Activated CD4-positive, alpha-beta T cell treated with anti-CD3 and anti-CD28 coated beads, Interleukin-2, Interleukin-6, amounts not matched to agents 100 ng/mL and 50 ng/mL, durations not matched to agents 16 hours and 8 hours (primary cell): ENCODE measurements at regions not wholly inside any gene's neighbourhood (a gene's known extent, or its start where the extent isn't known, plus 50 kb on each side); places are given as distances from the start of the nearest gene placed in this dataset.

Experiments
- DNase-seq: peaks from one replicate; pipeline ENCODE4 v3.0.0-alpha.2; 2020

- no peak for DNase-seq
Measured at GRCh38 chr1:5298376-5298775, 644.0 kb downstream of the AJAP1 start.

GRCh38 chr1:5297886-5298239 is 643.5 kb downstream of the AJAP1 start:
- DNase-seq, result no peak

GRCh38 chr1:5297180-5297885 is 642.9 kb downstream of the AJAP1 start:
- DNase-seq, result no peak

GRCh38 chr1:5296557-5297179 is 642.3 kb downstream of the AJAP1 start:
- DNase-seq, result no peak

GRCh38 chr1:5296095-5296494 is 641.7 kb downstream of the AJAP1 start:
- no peak for DNase-seq

- DNase-seq, result no peak
Measured at GRCh38 chr1:5291889-5292288, 637.5 kb downstream of the AJAP1 start.

- DNase-seq, result no peak
Measured at GRCh38 chr1:5287178-5288150, 633.1 kb downstream of the AJAP1 start.

- DNase-seq, result peak; percentile 5
Measured at GRCh38 chr1:5286244-5286643, 631.8 kb downstream of the AJAP1 start.

- no peak for DNase-seq
Measured at GRCh38 chr1:5274527-5274926, 620.1 kb downstream of the AJAP1 start.

- DNase-seq, result no peak
Measured at GRCh38 chr1:5273280-5274003, 619.0 kb downstream of the AJAP1 start.

GRCh38 chr1:5272325-5272724 is 617.9 kb downstream of the AJAP1 start:
- DNase-seq, result no peak

- DNase-seq, result no peak
Measured at GRCh38 chr1:5271264-5271663, 616.9 kb downstream of the AJAP1 start.

- DNase-seq, result no peak
Measured at GRCh38 chr1:5269901-5270300, 615.5 kb downstream of the AJAP1 start.

GRCh38 chr1:5267603-5268235 is 613.3 kb downstream of the AJAP1 start:
- DNase-seq, result no peak

- no peak for DNase-seq
Measured at GRCh38 chr1:5265438-5266075, 611.1 kb downstream of the AJAP1 start.

GRCh38 chr1:5264476-5264875 is 610.1 kb downstream of the AJAP1 start:
- DNase-seq, result no peak

- DNase-seq, result no peak
Measured at GRCh38 chr1:5256793-5257192, 602.4 kb downstream of the AJAP1 start.

GRCh38 chr1:5254975-5255374 is 600.6 kb downstream of the AJAP1 start:
- no peak for DNase-seq

GRCh38 chr1:5254131-5254725 is 599.8 kb downstream of the AJAP1 start:
- no peak for DNase-seq

GRCh38 chr1:5253036-5253435 is 598.6 kb downstream of the AJAP1 start:
- no peak for DNase-seq

- no peak for DNase-seq
Measured at GRCh38 chr1:5250336-5250735, 595.9 kb downstream of the AJAP1 start.

- DNase-seq, result no peak
Measured at GRCh38 chr1:5245348-5245747, 590.9 kb downstream of the AJAP1 start.
